ENCODE measurements at regions not wholly inside any gene's neighbourhood (a gene's known extent, or its start where the extent isn't known, plus 50 kb on each side); places are given as distances from the start of the nearest gene placed in this dataset.
"Not testable (repeated sequence)": the region's sequence is repeated elsewhere in the genome, so short reads cannot be mapped to it uniquely, and the experiment has no call there.

GRCh38 chr14:77985211-77985615 lies 185.0 kb upstream of the NRXN3 start:
- no peak for DNase-seq

- no peak for DNase-seq
These were observed 183.4 kb upstream of the NRXN3 start for GRCh38 chr14:77986773-77987172.

- DNase-seq: no peak
These were observed 181.9 kb upstream of the NRXN3 start for GRCh38 chr14:77988096-77988870.

- no peak for DNase-seq
These were observed 181.2 kb upstream of the NRXN3 start for GRCh38 chr14:77988970-77989369.

- DNase-seq: no peak
These were observed 180.7 kb upstream of the NRXN3 start for GRCh38 chr14:77989441-77989991.

GRCh38 chr14:77990337-77990736 lies 179.8 kb upstream of the NRXN3 start:
- no peak for DNase-seq

GRCh38 chr14:77991128-77991772 lies 178.9 kb upstream of the NRXN3 start:
- no peak for DNase-seq

GRCh38 chr14:78005325-78005724 lies 164.8 kb upstream of the NRXN3 start:
- DNase-seq: no peak

GRCh38 chr14:78007160-78007559 lies 163.0 kb upstream of the NRXN3 start:
- no peak for DNase-seq

GRCh38 chr14:78010688-78011087 lies 159.5 kb upstream of the NRXN3 start:
- DNase-seq: no peak

GRCh38 chr14:78013911-78014310 lies 156.3 kb upstream of the NRXN3 start:
- not testable (repeated sequence) for DNase-seq

GRCh38 chr14:78016532-78016931 lies 153.6 kb upstream of the NRXN3 start:
- DNase-seq: no peak

- DNase-seq: no peak
These were observed 151.9 kb upstream of the NRXN3 start for GRCh38 chr14:78018283-78018682.

- peak; percentile 18 for DNase-seq
These were observed 148.1 kb upstream of the NRXN3 start for GRCh38 chr14:78022059-78022458.

GRCh38 chr14:78023112-78023511 lies 147.1 kb upstream of the NRXN3 start:
- no peak for DNase-seq

- no peak for DNase-seq
These were observed 141.7 kb upstream of the NRXN3 start for GRCh38 chr14:78028471-78028870.

GRCh38 chr14:78029601-78030372 lies 140.4 kb upstream of the NRXN3 start:
- no peak for DNase-seq

- no peak for DNase-seq
These were observed 126.8 kb upstream of the NRXN3 start for GRCh38 chr14:78043349-78043748.

- no peak for DNase-seq
These were observed 122.1 kb upstream of the NRXN3 start for GRCh38 chr14:78048120-78048519.

GRCh38 chr14:78056890-78057289 lies 113.3 kb upstream of the NRXN3 start:
- not testable (repeated sequence) for DNase-seq

GRCh38 chr14:78070344-78070743 lies 99.8 kb upstream of the NRXN3 start:
- DNase-seq: no peak

- no peak for DNase-seq
These were observed 99.1 kb upstream of the NRXN3 start for GRCh38 chr14:78071016-78071549.

GRCh38 chr14:78073028-78073427 lies 97.1 kb upstream of the NRXN3 start:
- DNase-seq: no peak

Data from stimulated activated CD4-positive, alpha-beta T cell treated with anti-CD3 and anti-CD28 coated beads, Interleukin-4, amount 100 ng/mL, for 1 hour (primary cell).